NCI-H2227 (cell line): ENCODE measurements at regions not wholly inside any gene's neighbourhood (a gene's known extent, or its start where the extent isn't known, plus 50 kb on each side); places are given as distances from the start of the nearest gene placed in this dataset.

ENCODE experiments used
- DNase-seq: peaks from one replicate; lab custom pipeline; 2025; ENCODE audit not compliant: unreplicated experiment; lab: John Stamatoyannopoulos, UW

DNA sequence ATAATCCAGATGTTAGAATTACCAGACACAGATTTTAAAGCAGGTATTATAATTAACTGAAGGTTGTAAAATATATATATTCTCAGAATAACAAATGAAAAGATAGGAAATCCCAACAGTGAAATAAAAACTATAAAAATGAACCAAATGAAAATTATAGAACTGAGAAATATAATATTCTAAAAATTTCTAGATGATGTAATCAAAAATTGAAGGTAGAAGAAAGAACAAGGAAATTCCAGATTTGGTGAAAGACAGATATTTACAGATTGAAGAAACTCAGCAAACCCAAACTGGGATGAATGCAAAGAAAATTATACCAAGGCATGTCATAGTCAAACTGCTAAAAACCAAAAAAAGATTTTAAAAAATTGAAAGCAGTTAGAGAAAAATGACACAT is 729.4 kb downstream of the MATN1 start:
- DNase-seq = no peak

DNA sequence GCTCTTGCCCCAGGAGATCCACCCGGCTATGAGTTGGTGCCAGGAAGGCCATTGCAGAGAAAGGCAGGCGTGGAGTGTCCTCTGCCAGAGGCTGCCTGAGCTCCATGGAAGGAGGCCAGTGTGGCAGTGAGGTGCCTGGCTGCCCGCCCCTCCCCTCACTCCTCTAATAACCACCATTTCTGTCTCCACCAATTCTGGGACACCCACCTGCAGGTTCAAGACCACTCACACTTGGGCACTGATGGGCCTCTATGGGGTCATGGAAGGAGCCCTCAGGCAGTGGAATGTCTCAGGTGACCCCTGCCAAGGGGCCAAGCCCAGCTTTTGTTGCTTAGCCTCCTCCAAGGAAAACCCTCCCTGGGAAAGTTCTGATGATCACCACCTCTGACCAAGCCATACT is 731.6 kb downstream of the MATN1 start:
- no peak for DNase-seq

DNA sequence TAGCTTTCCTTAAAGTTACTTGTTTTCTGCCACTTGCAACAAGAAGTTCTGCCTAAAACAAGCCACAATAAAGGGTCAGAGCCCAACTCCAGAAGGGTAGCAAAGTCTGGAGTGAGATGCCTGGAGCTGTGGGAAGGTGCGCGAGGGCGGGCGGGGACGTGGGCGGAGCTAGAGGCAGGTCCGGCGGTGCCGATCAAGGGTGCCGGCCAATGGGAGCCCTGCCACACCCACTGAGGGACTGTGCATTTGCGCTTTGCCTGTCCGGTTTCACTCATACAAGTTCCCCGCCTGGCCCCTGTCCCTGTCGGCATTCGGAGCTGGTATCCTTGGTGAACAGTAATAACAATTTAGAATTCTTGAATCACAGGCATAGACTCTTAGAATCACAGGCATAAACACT is 732.4 kb downstream of the MATN1 start:
- no peak for DNase-seq

DNA sequence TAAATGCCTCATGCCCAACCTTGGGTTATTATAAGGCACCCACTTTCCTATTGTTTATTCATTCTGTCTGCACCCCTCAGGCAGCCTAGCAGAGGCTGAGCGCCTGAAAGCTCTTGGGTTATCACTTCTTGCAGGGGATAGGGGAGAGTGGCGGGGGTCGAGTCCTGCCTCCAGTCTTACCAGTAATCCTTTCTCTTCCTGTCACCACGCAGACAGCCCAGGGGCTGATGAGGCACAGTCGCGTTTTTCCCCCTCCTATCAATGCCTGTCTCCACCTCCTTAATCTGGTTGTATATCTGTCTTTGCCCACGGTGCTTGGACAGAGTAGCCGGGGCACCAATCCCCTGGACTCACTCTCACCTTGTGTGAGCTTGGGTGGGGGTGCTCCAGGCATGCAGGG is 733.1 kb downstream of the MATN1 start:
- DNase-seq = no peak

DNA sequence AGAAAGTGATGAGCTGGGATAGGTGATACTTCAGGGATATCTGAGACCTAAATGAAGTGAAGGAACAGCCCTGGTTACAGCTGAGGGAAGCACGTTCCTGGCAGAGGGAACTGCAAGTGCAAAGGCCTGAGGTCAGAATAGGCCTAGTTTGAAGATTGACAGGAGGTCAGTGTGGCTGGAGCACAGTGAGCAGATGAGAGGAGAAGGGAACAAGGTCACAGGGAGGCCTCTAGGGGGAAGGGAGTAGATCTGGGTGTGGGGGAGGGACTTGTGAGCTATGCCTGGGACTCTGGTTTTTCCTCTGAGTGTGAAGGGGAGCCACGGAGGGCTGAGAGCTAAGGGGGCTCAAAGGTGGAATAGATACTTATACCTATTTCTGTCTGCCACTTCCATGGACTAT is 736.4 kb downstream of the MATN1 start:
- no peak for DNase-seq

DNA sequence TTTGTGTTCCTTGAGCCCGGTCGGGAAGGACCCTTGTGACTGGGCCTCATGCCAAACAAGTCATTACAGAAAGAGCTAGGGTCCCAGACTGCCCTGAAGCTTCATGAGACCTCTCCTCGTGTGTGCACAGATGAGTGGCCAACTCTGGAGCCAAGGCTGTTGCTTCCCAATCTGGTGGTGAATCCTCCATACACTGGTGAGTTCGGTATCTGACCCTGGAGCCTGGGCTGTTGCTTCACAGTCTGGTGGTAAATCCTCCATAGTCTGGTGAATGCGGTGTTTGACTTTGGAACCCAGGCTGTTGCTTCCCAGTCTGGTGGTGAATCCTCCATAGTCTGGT is 737.8 kb downstream of the MATN1 start:
- no peak for DNase-seq

DNA sequence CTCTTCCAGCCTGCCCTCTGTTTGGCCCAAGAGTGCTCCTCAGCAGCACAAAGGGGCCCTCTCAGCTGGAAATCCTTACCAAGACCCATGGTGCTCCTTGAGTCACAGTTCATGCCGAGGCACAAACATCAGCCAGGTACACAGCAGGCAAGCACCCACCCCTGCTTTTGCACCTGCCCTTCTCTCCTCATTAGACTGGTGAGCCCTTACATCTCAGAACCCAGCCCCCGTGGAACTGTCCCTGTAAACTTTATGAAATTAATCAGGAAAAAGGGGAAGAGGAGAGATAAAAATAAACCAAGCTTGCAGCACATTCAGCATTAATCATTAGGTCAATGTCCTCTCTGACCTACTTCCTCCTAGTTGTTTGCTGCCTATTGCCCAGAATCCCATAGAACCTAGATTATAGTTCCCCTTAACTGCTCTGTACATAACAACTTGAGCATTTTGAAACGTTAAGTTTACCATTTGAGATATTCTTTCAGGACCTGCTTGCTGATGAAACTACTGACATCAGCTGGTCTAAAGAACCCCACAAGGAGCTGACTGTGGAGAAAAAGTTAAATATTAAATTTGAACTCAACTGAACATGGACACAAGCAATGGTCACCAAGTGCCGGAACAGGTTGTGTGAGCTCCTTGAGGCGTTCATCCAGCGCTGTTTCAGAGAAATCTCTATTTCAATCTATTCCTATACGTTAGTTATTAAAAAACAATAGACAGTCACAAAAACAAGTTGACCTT is 738.4 kb downstream of the MATN1 start:
- DNase-seq = no peak

DNA sequence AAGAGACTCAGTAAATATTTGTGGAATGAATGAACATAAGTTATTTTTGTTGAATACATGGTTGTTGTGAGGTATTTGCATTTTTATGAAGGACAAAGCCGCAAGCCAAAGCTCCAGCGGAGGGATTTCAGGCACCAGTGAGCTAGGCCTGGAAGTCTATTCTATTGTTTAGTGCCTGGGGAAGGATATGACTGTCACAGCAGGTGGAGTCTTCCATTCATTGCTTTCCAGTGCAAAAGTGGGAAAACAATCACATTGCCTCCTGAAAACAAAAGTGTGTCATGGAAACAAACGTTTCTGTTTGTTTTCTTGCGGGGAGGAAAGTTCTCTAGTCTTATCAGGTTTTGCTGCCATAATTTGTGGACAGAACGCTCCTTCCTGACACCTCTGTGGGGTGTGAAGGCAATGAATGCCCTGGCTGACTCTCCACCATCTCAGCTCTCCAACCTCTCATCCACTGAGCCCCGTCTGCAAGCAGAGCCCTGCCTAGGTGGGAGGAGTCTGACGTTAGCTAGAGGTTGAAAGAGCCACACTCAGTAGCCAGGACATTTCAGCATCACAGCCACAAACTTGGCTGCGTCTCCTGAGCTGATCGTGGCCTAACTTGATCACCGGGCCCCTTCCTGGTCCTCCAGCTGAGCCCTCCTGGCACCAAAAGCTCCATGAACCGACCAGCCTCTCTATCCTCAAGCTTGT is 739.1 kb downstream of the MATN1 start:
- DNase-seq = peak; percentile 22

DNA sequence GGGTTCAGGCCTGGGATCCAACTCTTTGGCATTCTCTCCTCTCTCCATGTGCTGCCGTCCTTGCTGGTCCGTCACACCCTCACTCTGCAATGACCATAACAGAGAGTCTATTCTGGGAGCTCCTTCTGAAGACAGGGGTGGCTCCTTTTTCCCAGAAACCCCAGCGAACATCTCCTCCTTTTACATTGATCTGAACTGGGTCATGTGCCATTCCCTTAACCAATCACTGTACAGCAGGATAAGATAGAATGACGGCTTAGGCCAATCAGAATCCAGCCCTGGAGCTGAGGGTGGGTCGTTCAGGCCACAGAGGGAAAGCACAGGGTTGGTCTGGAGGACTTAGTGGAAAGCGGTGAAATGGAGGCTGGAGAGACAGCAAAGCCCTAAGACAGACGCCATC is 740.1 kb downstream of the MATN1 start:
- DNase-seq = no peak

DNA sequence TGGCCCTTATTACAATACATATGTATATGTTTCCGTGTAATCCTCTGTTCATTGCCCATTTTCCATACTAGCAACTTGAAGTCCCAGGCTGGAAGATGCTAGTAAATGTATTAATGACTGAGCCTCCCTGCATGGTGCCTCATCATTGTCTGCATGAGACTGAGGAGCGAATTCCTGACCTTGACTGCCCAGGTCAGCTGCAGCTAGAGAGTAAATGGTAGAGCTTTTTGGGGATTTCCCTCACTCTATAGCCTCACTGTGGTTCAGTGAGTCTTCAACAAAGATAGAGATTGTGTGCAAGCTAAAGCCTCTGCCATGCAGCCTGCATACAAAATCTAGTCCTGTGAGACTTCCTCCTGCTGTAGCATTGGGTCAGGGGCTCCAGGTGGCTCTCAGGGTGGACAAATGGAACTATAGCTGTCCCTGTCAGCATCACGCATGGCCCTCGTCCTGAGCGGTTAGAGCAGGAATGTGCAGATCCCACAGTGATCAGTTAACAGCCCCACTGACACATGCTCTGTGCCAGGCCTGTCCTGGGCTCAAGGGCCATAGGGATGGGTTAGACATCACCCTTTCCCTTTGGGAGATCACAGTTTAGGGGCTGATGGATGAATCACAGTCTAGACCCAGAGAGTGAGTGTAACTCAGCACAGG is 741.7 kb downstream of the MATN1 start:
- DNase-seq = no peak

DNA sequence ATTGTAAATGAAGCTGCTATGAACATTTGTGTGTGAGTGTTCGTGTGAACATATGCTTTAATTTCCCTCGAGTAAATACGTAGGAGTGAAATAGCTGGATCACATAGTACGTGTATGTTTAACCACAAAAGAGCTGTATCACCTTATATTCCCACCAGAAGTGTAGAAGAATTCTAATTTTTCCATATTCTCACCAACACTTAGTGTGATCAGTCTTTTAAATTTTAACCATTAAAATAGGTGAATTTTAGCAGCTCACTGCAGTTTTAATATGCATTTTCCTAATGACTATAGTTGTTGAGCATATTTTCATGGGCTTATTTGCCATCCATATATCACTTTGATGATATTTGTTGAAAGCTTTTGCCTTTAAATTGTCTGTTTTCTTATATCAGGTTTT is 741.2 kb downstream of the PTPRU start:
- DNase-seq = no peak

DNA sequence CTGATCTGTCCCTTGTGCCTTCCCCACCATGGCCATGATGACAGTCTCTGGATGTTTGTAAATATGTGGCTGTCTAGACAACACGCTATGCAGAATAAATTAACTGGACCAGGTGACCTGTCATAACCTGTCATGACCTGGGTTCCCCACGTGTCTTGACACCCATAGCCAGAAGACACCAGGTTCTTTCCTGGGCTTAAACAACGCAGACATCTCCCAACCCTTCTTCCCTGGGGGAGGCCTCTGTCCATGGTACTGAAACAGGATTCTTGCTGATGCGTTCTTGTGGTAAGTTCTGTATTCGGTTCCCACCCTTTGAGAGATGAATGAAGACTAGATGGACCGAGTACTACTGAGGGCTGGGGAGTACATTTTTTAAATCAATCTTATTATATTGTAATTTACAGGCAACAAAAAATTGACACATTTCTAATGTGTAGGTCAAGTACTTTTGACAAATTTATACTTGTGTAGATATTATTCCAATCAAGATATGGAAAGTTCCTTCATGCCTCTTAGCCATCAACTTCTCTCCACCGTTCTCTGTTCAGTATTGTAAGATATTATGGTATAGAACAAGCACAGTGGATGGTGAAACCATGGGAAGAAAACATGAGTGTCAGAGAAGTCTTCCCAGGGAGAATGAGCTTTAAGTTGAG is 738.8 kb downstream of the PTPRU start:
- DNase-seq = no peak

DNA sequence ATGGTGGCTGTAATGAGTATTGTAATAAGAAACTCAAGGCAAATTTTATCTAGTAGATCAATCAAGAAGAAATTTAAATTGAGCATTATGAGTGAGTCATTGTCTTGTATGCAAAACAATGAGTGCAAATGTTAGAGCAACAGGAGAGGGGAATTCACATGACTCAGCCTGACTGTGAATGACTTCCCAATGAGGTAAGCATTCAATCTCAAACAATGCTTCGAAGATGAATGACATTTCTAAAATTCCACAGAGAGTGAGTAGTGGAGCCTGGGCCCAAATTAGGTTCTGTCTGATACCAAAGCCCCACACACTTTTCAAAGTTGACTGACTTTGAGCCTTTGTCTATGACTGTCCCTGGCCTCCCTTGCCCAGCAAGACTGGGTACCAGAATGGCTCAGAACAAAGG is 738.0 kb downstream of the PTPRU start:
- no peak for DNase-seq

DNA sequence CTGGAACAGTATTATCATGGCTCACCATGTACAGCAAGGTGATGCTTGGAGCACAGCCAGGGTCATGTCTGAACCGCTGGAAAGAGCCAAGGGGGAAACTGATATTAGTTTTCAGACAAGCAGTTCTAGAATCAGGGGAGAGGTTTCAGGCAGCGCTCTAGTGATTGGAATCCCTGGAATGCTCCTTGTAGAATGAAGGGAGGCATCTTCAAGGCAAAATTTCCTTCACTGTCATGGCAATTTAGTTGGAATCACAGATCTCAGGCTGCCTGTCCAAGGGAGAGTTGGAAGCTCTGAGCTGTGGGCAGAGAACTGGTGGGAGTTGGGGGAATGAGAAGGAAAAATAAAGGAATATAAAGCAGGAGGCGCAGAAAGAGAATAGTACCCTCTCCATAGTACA is 737.1 kb downstream of the PTPRU start:
- DNase-seq = no peak

DNA sequence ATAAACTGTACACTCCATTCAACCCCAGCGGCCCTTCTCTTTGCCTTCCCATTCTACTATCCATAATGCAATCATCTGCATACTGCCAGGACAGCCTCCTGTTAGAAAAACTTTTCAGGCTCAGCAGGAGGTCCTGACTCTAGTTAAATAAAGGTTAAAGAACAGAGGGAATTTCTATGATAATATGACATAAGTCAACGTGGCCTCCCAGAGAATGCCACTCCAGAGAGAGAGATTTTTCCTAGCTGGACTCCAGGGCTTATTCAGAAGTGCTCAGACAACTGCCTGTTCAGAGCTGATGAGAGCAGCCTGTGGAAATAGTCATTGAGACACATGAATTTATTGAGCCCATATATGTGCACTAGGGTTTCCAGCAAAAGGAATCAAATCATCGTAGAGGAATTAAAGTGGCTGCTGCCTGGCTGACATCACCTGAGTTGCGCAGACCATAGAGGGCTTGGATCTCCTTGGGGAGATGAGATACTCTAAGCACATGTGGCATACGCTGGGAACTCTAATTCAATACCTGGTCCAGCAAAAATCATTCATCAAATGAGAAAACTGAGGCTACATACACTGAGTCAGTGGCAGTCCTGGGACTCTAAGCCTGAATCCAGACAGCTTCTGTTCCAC is 736.2 kb downstream of the PTPRU start:
- no peak for DNase-seq

DNA sequence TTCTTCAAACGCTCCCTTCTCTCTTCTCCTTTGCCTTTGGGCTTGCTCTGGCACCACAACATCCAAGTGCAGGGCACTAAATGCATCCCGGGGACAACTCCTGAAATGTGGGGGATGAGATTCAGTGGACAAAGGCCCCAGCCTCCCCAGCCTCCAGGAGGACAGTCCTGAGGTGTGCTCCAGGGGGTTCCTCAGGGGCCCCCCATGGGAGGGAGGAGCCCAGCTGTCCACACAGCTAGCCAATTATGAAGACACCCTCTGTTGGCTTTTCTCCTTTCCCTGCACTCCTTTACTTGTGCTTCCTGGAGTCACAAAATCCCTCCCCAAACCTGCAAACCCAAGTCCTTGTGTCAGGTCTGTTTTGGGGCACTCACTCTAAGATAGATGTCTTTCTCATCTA is 735.4 kb downstream of the PTPRU start:
- DNase-seq = no peak

DNA sequence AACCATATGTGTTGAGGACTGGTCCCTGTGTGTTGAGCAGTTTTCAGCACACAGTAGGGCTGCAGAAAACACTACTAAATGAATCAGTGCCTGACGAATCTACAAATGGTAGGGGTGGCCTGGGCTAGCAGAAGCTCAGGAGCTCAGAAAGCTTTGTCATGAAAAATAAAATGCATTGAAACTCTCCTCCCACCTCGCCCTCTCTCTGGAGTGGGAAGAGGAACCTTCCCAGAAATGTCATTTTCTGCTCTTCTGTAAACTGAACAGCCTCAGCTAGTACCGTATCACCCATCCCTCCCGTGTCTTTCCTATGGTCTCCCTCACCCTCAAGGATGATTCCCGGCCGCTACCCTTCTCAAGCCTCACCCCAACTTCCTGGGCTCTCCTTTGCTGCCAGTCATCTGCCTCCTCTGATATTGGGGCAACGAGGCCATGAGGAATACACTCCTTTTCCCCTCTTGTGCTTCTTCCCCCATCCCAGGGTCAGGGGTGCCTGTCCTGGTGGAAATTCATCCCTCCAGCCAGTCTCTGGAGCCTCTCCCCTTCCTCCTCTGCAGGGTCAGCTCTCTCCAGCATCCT is 734.5 kb downstream of the PTPRU start:
- no peak for DNase-seq

DNA sequence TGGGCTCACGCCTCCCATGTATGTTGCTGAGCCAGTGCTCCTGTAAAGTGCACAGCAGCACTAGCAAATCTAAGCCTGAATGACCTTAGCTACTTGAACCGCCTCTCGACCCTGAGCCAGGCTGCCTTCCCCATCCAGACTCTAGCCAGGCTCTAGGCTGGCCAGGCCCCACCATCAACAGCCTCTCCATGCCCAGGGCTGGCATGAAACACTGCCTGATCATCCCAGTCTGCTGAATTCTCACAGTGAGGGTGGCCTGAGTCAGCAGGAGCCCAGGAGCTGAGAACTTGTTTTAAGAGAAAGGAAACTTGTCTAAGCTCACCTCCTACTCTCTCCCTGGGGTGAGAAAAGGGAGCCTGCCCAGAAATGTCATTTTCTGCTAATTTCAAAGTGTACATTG is 733.3 kb downstream of the PTPRU start:
- no peak for DNase-seq

DNA sequence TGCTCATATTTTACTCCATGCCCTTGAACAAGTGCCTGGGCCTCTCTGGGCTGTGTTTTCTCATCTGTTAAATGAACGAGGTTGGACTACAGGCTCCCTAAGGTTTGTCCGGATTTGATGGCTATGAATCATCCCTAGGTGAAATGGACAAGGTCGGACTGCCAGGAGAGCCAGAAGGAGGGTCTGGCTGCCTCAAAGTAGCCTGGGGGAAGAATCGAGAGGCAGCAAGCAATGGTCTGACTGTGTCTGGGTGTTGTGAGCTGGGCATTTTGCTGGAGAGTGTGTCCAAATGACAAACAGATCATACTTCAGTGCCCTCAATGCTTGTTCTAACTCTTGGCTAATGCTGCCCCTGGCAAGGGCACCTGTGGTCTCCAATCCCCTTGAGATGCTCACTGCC is 730.9 kb downstream of the PTPRU start:
- DNase-seq = no peak

DNA sequence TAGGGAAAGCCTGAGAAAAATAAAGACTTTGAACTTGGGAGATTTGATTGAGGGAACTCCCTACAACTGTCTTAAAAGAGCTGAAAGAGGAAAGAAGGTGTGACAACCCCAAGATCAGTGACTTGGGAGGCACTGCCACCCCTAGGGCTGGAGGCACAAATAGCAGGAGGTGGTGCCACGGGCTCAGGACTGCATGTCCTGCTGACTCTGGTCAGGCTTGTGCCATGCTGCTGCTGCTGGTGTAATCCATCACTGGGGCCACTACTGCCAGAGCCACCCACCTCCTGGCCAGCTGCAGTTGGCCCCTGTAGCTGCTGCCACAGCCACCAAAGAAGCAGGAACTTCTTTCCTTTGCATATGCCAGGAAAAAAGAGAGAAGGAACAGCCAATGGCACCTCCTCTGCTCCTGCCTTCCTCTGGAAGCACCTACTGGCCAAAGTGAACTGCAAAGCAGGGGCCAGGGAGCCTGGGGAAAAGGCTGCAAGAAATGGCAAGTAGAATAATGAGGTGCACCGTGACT is 730.3 kb downstream of the PTPRU start:
- no peak for DNase-seq
